Nephron progenitor cell (in vitro differentiated cells): ENCODE measurements at regions not wholly inside any gene's neighbourhood (a gene's known extent, or its start where the extent isn't known, plus 50 kb on each side); places are given as distances from the start of the nearest gene placed in this dataset.

ENCODE experiments used
- DNase-seq: peaks from one replicate; pipeline ENCODE4 v3.0.0; 2021
- H3K27ac Mint-ChIP-seq: 2 replicates; pipeline ENCODE4 v1.8.0; 2021; ENCODE audit warnings: mild to moderate bottlenecking, moderate library complexity, mixed read lengths
- H3K27me3 Mint-ChIP-seq: 2 replicates; pipeline ENCODE4 v1.8.0; 2021; ENCODE audit warnings: mild to moderate bottlenecking, low read depth, mixed read lengths; ENCODE audit not compliant: poor library complexity
- H3K36me3 Mint-ChIP-seq: 2 replicates; pipeline ENCODE4 v1.8.0; 2021; ENCODE audit warnings: low read depth, mixed read lengths
- H3K4me1 Mint-ChIP-seq: 2 replicates; pipeline ENCODE4 v1.8.0; 2021; ENCODE audit warnings: mixed read lengths
- H3K4me3 Mint-ChIP-seq: 2 replicates; pipeline ENCODE4 v1.8.0; 2021; ENCODE audit warnings: mild to moderate bottlenecking, moderate library complexity, mixed read lengths
- H3K9me3 Mint-ChIP-seq: 2 replicates; pipeline ENCODE4 v1.8.0; 2021; ENCODE audit warnings: mild to moderate bottlenecking, moderate library complexity, mixed read lengths
- CTCF ChIP-seq: fragments of 200-600 bp; sonication (generic); IDR thresholded peaks from 2 replicates; pipeline ENCODE4 v1.5.0; 2021; ENCODE audit warnings: antibody characterized with exemption

GRCh38 chr2:146584316-146584715 lies 1260.5 kb upstream of the ACVR2A start:
- no peaks in the 10 kb centered on the region for H3K36me3 Mint-ChIP-seq
- no peak for TF ChIP-seq CTCF
- no peak overlapping the region for H3K4me3 Mint-ChIP-seq
- H3K27ac Mint-ChIP-seq, result no peak overlapping the region
- peaks cover 5% of the 10 kb centered on the region for H3K9me3 Mint-ChIP-seq
- no peaks in the 10 kb centered on the region for H3K4me1 Mint-ChIP-seq
- no peak for DNase-seq
- H3K27me3 Mint-ChIP-seq, result peaks cover 4% of the 10 kb centered on the region

GRCh38 chr2:146579147-146579930 lies 1265.5 kb upstream of the ACVR2A start:
- H3K4me1 Mint-ChIP-seq, result no peaks in the 10 kb centered on the region
- TF ChIP-seq CTCF, result no peak
- H3K9me3 Mint-ChIP-seq, result no peaks in the 10 kb centered on the region
- H3K27me3 Mint-ChIP-seq, result peaks cover 5% of the 10 kb centered on the region
- H3K36me3 Mint-ChIP-seq, result no peaks in the 10 kb centered on the region
- peak overlapping the region; percentile 68 for H3K27ac Mint-ChIP-seq
- H3K4me3 Mint-ChIP-seq, result no peak overlapping the region
- DNase-seq, result no peak

GRCh38 chr2:146576339-146577111 lies 1268.3 kb upstream of the ACVR2A start:
- no peak overlapping the region for H3K4me3 Mint-ChIP-seq
- H3K36me3 Mint-ChIP-seq, result no peaks in the 10 kb centered on the region
- H3K4me1 Mint-ChIP-seq, result no peaks in the 10 kb centered on the region
- DNase-seq, result no peak
- no peak overlapping the region for H3K27ac Mint-ChIP-seq
- no peak for TF ChIP-seq CTCF
- peaks cover 7% of the 10 kb centered on the region for H3K27me3 Mint-ChIP-seq
- H3K9me3 Mint-ChIP-seq, result no peaks in the 10 kb centered on the region

GRCh38 chr2:146572598-146572997 lies 1272.2 kb upstream of the ACVR2A start:
- no peak for TF ChIP-seq CTCF
- Mint-ChIP-seq H3K27ac (no peak overlapping the region), H3K36me3 (no peaks in the 10 kb centered on the region), H3K4me3 (no peak overlapping the region), H3K9me3 (no peaks in the 10 kb centered on the region), H3K27me3 (peaks cover 3% of the 10 kb centered on the region), H3K4me1 (no peaks in the 10 kb centered on the region)
- DNase-seq, result no peak

- H3K4me3 Mint-ChIP-seq, result no peak overlapping the region
- no peak for DNase-seq
- no peaks in the 10 kb centered on the region for H3K4me1 Mint-ChIP-seq
- H3K36me3 Mint-ChIP-seq, result no peaks in the 10 kb centered on the region
- TF ChIP-seq CTCF, result no peak
- H3K27me3 Mint-ChIP-seq, result no peaks in the 10 kb centered on the region
- no peak overlapping the region for H3K27ac Mint-ChIP-seq
- H3K9me3 Mint-ChIP-seq, result no peaks in the 10 kb centered on the region
These were observed 1282.8 kb upstream of the ACVR2A start for GRCh38 chr2:146561996-146562395.
